MM.1S (cell line): ENCODE measurements at regions not wholly inside any gene's neighbourhood (a gene's known extent, or its start where the extent isn't known, plus 50 kb on each side); places are given as distances from the start of the nearest gene placed in this dataset.

Experiments used
- DNase-seq: peaks from one replicate; pipeline ENCODE4 v3.0.0-alpha.2; 2015
- H2AFZ ChIP-seq: fragments of 300-600 bp; sonication (generic); 2 replicates; pipeline ENCODE4 v1.6.0; 2016; ENCODE audit warnings: antibody characterized with exemption, low read length
- H3F3A ChIP-seq: fragments of 300-600 bp; sonication (generic); 2 replicates; pipeline ENCODE4 v1.6.1; 2016; ENCODE audit warnings: mild to moderate bottlenecking, antibody characterized with exemption, low read length, moderate library complexity, mixed read lengths; ENCODE audit not compliant: insufficient read depth
- H3K27ac ChIP-seq: fragments of 300-600 bp; sonication (generic); 2 replicates; pipeline ENCODE4 v1.5.1; 2016; ENCODE audit warnings: mild to moderate bottlenecking, low read length
- H3K27me3 ChIP-seq: fragments of 300-600 bp; sonication (generic); replicated peaks from 2 replicates; pipeline ENCODE4 v1.6.0; 2016; ENCODE audit warnings: low read length; ENCODE audit not compliant: insufficient read depth
- H3K36me3 ChIP-seq: fragments of 300-600 bp; sonication (generic); replicated peaks from 2 replicates; pipeline ENCODE4 v1.6.1; 2016; ENCODE audit warnings: mild to moderate bottlenecking, low read length, mixed read lengths; ENCODE audit not compliant: insufficient read depth
- H3K4me1 ChIP-seq: fragments of 300-600 bp; sonication (generic); 2 replicates; pipeline ENCODE4 v1.6.1; 2016; ENCODE audit warnings: low read length, mixed read lengths
- H3K4me2 ChIP-seq: fragments of 300-600 bp; sonication (generic); 2 replicates; pipeline ENCODE4 v1.6.0; 2016; ENCODE audit warnings: low read depth, low read length
- H3K4me3 ChIP-seq: fragments of 300-600 bp; sonication (generic); 2 replicates; pipeline ENCODE4 v1.5.1; 2016; ENCODE audit warnings: low read length, mixed read lengths
- H3K79me2 ChIP-seq: fragments of 300-600 bp; sonication (generic); 2 replicates; pipeline ENCODE4 v1.6.1; 2016; ENCODE audit warnings: mixed run types, low read length, mixed read lengths
- H3K9ac ChIP-seq: fragments of 300-600 bp; sonication (generic); 2 replicates; pipeline ENCODE4 v1.6.1; 2016; ENCODE audit warnings: low read length, mixed read lengths
- H3K9me2 ChIP-seq: fragments of 300-600 bp; sonication (generic); replicated peaks from 2 replicates; pipeline ENCODE4 v1.6.1; 2016; ENCODE audit warnings: mild to moderate bottlenecking, low read length, mixed read lengths; ENCODE audit not compliant: insufficient read depth
- H3K9me3 ChIP-seq: fragments of 300-600 bp; sonication (generic); replicated peaks from 2 replicates; pipeline ENCODE4 v1.6.1; 2016; ENCODE audit warnings: mild to moderate bottlenecking, low read length, mixed read lengths; ENCODE audit not compliant: insufficient read depth
- H4K20me1 ChIP-seq: fragments of 300-600 bp; sonication (generic); 2 replicates; pipeline ENCODE4 v1.6.1; 2016; ENCODE audit warnings: mild to moderate bottlenecking, low read length, moderate library complexity, mixed read lengths; ENCODE audit not compliant: insufficient read depth
- CTCF ChIP-seq: fragments of 300-600 bp; sonication (generic); IDR thresholded peaks from 2 replicates; pipeline ENCODE4 v1.5.1; 2016; ENCODE audit warnings: antibody characterized with exemption, low read length, mixed read lengths
- EZH2 ChIP-seq: fragments of 300-600 bp; sonication (generic); optimal IDR thresholded peaks from 2 replicates; pipeline ENCODE3; 2017; ENCODE audit warnings: low read depth, mild to moderate bottlenecking, antibody characterized with exemption, low read length, mixed read lengths
- EZH2phosphoT487 ChIP-seq: fragments of 300-600 bp; sonication (generic); IDR thresholded peaks from 2 replicates; pipeline ENCODE4 v1.6.1; 2018; ENCODE audit warnings: antibody characterized with exemption, low read length

GRCh38 chr18:44181951-44182747 lies 498.5 kb upstream of the SETBP1 start:
- H2AFZ ChIP-seq = no peak overlapping the region
- no peak for DNase-seq
- H3K4me3 ChIP-seq = no peak overlapping the region
- no peaks in the 10 kb centered on the region for H3K4me1 ChIP-seq
- TF ChIP-seq CTCF (no peak), EZH2 (no peak), EZH2phosphoT487 (no peak)
- H3K27ac ChIP-seq = no peak overlapping the region
- no peak overlapping the region for H3K9ac ChIP-seq
- no peak overlapping the region for H3K4me2 ChIP-seq
- no peaks in the 10 kb centered on the region for H4K20me1 ChIP-seq
- H3K79me2 ChIP-seq = no peaks in the 10 kb centered on the region
- no peaks in the 10 kb centered on the region for H3F3A ChIP-seq
- H3K9me3 ChIP-seq = no peaks in the 10 kb centered on the region
- H3K27me3 ChIP-seq = no peaks in the 10 kb centered on the region
- H3K9me2 ChIP-seq = no peaks in the 10 kb centered on the region
- no peaks in the 10 kb centered on the region for H3K36me3 ChIP-seq

GRCh38 chr18:44186001-44186400 lies 494.7 kb upstream of the SETBP1 start:
- TF ChIP-seq EZH2 = no peak
- TF ChIP-seq CTCF = no peak
- TF ChIP-seq EZH2phosphoT487 = no peak
- no peak for DNase-seq
- no peaks in the 10 kb centered on the region for H3F3A ChIP-seq
- H3K9me2 ChIP-seq = no peaks in the 10 kb centered on the region
- H3K4me2 ChIP-seq = no peak overlapping the region
- no peaks in the 10 kb centered on the region for H3K4me1 ChIP-seq
- H3K4me3 ChIP-seq = no peak overlapping the region
- no peaks in the 10 kb centered on the region for H3K9me3 ChIP-seq
- H3K27ac ChIP-seq = no peak overlapping the region
- H4K20me1 ChIP-seq = no peaks in the 10 kb centered on the region
- no peaks in the 10 kb centered on the region for H3K79me2 ChIP-seq
- H3K36me3 ChIP-seq = no peaks in the 10 kb centered on the region
- no peak overlapping the region for H2AFZ ChIP-seq
- H3K9ac ChIP-seq = no peak overlapping the region
- no peaks in the 10 kb centered on the region for H3K27me3 ChIP-seq

- Histone ChIP-seq H3K9ac (no peak overlapping the region), H3K9me2 (no peaks in the 10 kb centered on the region), H3K27ac (no peak overlapping the region), H4K20me1 (no peaks in the 10 kb centered on the region), H3K27me3 (no peaks in the 10 kb centered on the region), H3K4me3 (no peak overlapping the region), H3K9me3 (no peaks in the 10 kb centered on the region), H3F3A (no peaks in the 10 kb centered on the region), H2AFZ (no peak overlapping the region), H3K4me2 (no peak overlapping the region), H3K36me3 (no peaks in the 10 kb centered on the region), H3K4me1 (no peaks in the 10 kb centered on the region), H3K79me2 (no peaks in the 10 kb centered on the region)
- no peak for TF ChIP-seq CTCF
- no peak for TF ChIP-seq EZH2
- no peak for TF ChIP-seq EZH2phosphoT487
- no peak for DNase-seq
Observed at GRCh38 chr18:44187090-44187489, 493.6 kb upstream of the SETBP1 start.
